ENCODE measurements at regions not wholly inside any gene's neighbourhood (a gene's known extent, or its start where the extent isn't known, plus 50 kb on each side); places are given as distances from the start of the nearest gene placed in this dataset.

DNA sequence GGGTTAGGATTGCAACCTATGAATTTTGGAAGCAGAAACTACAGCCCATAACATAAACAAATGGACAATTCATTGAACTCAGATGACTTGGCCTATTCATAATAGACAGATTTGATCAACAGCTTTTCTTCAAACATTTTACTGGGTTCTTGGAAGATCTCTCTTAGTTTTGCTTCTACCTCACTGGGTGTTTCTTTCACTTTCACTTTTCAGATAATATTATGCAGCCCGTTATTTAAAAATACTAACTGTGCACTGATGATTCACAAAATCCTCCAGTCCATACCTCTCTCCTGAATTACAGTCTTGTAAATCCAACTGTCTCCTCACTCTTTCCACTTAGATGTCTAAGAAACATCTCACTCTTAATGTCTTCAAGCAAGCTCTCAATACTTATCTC, 183.5 kb upstream of the IRX1 start:
- ChIA-PET SMC1A (ENCODE audit: uncharacterized antibody, unreplicated experiment) (no interaction called here), RAD21 (ENCODE audit: unreplicated experiment) (no interaction called here), POLR2A (no interaction called here), CTCF (no interaction called here)
- ATAC-seq, result no peak
- intact Hi-C loops (cut with micrococcal nuclease; ENCODE audit: unreplicated experiment) (no loop called here), in situ Hi-C loops (cut with MboI) (no loop called here)
- no peak overlapping the region for H3K9ac ChIP-seq (ENCODE audit: control insufficient read depth, insufficient read depth, low read length)
- no peaks in the 10 kb centered on the region; the same call in 2 of the 3 replicates for H3K9me3 ChIP-seq (replicated peaks; ENCODE audit: control insufficient read depth, insufficient read depth, low read length)
- H3K79me2 ChIP-seq (ENCODE audit: control insufficient read depth, insufficient read depth, low read length), result no peaks in the 10 kb centered on the region
- H4K20me1 ChIP-seq (ENCODE audit: control insufficient read depth, insufficient read depth), result no peaks in the 10 kb centered on the region
- no peak overlapping the region for H3K4me2 ChIP-seq (ENCODE audit: control insufficient read depth, insufficient read depth)
- no peak overlapping the region for H3K27ac ChIP-seq (ENCODE audit: control insufficient read depth, insufficient read depth)
- TF ChIP-seq GATAD2B (conservative IDR thresholded peaks at IDR 0.05; ENCODE audit: low read depth) (no peak), CHD2 (IDR thresholded peaks at IDR 0.05; ENCODE audit: borderline replicate concordance, low read depth, low read length) (no peak), SMAD5 (IDR thresholded peaks at IDR 0.05; ENCODE audit: low read depth) (no peak), STAT1 (conservative IDR thresholded peaks at IDR 0.05) (no peak), BRCA1 (IDR thresholded peaks at IDR 0.05; ENCODE audit: low read depth, low read length) (no peak), PAX8 (IDR thresholded peaks at IDR 0.05) (no peak)
- H2AFZ ChIP-seq (ENCODE audit: control insufficient read depth, low read depth, low read length), result no peak overlapping the region
- no peaks in the 10 kb centered on the region for H3K4me1 ChIP-seq (ENCODE audit: control insufficient read depth, insufficient read depth, low read length)
- FAIRE-seq, result no peak
- H3K27me3 ChIP-seq (replicated peaks in 1 of 2; ENCODE audit: control insufficient read depth in 2 of 2, insufficient read depth in 2 of 2, low read length in 1 of 2), result no peaks in the 10 kb centered on the region
- H3K36me3 ChIP-seq (ENCODE audit: control insufficient read depth in 2 of 2, insufficient read depth in 2 of 2, low read length in 1 of 2), result no peaks in the 10 kb centered on the region
- 45% methylated on average over 1 of the region's 1 CpG for WGBS (ENCODE audit: insufficient coverage, insufficient replicate concordance, low lambda C conversion rate, missing lambda C conversion rate)
- DNase-seq (ENCODE audit: low read depth, low spot score), result no peak
- H3K4me3 ChIP-seq, result no peak overlapping the region
- no TSS peak for BruUV-seq (replicated peaks)

DNA sequence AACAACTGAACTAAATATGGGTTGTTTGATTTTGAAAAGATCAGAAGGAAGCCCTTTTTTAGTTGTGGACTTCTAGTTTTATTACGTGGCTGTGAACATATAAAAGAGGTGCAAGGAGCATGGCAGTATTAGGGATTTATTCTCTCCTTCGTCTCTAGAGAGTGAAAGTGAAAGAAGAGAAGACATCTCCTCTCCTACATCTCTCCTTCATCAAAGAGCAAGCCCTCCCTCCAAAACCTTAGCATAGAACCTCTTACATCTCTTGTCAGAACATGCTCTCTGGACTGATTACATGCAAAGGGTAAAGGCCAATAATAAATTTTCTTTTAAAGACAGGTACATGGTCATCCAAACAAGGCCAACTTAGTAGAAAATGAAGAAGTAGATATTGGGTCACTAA, 184.3 kb upstream of the IRX1 start:
- 0% methylated on average over 2 of the region's 2 CpGs for WGBS (ENCODE audit: insufficient coverage, insufficient replicate concordance, low lambda C conversion rate, missing lambda C conversion rate)
- no peaks in the 10 kb centered on the region; the same call in 2 of the 3 replicates for H3K9me3 ChIP-seq (replicated peaks; ENCODE audit: control insufficient read depth, insufficient read depth, low read length)
- no peak overlapping the region for H3K4me2 ChIP-seq (ENCODE audit: control insufficient read depth, insufficient read depth)
- no peak overlapping the region for H3K9ac ChIP-seq (ENCODE audit: control insufficient read depth, insufficient read depth, low read length)
- TF ChIP-seq, protein P1, sequence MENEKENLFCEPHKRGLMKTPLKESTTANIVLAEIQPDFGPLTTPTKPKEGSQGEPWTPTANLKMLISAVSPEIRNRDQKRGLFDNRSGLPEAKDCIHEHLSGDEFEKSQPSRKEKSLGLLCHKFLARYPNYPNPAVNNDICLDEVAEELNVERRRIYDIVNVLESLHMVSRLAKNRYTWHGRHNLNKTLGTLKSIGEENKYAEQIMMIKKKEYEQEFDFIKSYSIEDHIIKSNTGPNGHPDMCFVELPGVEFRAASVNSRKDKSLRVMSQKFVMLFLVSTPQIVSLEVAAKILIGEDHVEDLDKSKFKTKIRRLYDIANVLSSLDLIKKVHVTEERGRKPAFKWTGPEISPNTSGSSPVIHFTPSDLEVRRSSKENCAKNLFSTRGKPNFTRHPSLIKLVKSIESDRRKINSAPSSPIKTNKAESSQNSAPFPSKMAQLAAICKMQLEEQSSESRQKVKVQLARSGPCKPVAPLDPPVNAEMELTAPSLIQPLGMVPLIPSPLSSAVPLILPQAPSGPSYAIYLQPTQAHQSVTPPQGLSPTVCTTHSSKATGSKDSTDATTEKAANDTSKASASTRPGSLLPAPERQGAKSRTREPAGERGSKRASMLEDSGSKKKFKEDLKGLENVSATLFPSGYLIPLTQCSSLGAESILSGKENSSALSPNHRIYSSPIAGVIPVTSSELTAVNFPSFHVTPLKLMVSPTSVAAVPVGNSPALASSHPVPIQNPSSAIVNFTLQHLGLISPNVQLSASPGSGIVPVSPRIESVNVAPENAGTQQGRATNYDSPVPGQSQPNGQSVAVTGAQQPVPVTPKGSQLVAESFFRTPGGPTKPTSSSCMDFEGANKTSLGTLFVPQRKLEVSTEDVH (IDR thresholded peaks at IDR 0.05; ENCODE audit: low read depth, partially characterized antibody), result no peak
- no peak for TF ChIP-seq SMAD1 (IDR thresholded peaks at IDR 0.05; ENCODE audit: low read depth, partially characterized antibody)
- TF ChIP-seq, protein P2, sequence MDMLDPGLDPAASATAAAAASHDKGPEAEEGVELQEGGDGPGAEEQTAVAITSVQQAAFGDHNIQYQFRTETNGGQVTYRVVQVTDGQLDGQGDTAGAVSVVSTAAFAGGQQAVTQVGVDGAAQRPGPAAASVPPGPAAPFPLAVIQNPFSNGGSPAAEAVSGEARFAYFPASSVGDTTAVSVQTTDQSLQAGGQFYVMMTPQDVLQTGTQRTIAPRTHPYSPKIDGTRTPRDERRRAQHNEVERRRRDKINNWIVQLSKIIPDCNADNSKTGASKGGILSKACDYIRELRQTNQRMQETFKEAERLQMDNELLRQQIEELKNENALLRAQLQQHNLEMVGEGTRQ (IDR thresholded peaks at IDR 0.05; ENCODE audit: borderline replicate concordance, low read depth, low read length), result no peak
- TF ChIP-seq ZNF384 (IDR thresholded peaks at IDR 0.05; ENCODE audit: borderline replicate concordance, low read depth, low read length), result no peak
- TF ChIP-seq HDAC6 (IDR thresholded peaks at IDR 0.05; ENCODE audit: unreplicated experiment), result no peak
- no peak for TF ChIP-seq KAT2A (conservative IDR thresholded peaks at IDR 0.05; ENCODE audit: control insufficient read depth, low read depth, low read length)
- no peak for TF ChIP-seq ZNF217 (IDR thresholded peaks at IDR 0.05)
- no peak for TF ChIP-seq RAD51 (IDR thresholded peaks at IDR 0.05)
- no peak for TF ChIP-seq EZH2 (IDR thresholded peaks at IDR 0.05; ENCODE audit: borderline replicate concordance, control insufficient read depth, low read depth, low read length)
- in situ Hi-C loops (cut with MboI) (no loop called here), intact Hi-C loops (cut with micrococcal nuclease; ENCODE audit: unreplicated experiment) (no loop called here)
- ATAC-seq, result no peak
- H3K79me2 ChIP-seq (ENCODE audit: control insufficient read depth, insufficient read depth, low read length), result no peaks in the 10 kb centered on the region
- H3K4me3 ChIP-seq, result no peak overlapping the region
- DNase-seq (ENCODE audit: low read depth, low spot score), result no peak
- no peaks in the 10 kb centered on the region for H3K27me3 ChIP-seq (replicated peaks in 1 of 2; ENCODE audit: control insufficient read depth in 2 of 2, insufficient read depth in 2 of 2, low read length in 1 of 2)
- no peaks in the 10 kb centered on the region for H3K4me1 ChIP-seq (ENCODE audit: control insufficient read depth, insufficient read depth, low read length)
- H3K27ac ChIP-seq (ENCODE audit: control insufficient read depth, insufficient read depth), result no peak overlapping the region
- no peaks in the 10 kb centered on the region for H4K20me1 ChIP-seq (ENCODE audit: control insufficient read depth, insufficient read depth)
- H2AFZ ChIP-seq (ENCODE audit: control insufficient read depth, low read depth, low read length), result no peak overlapping the region
- no peak for FAIRE-seq
- BruUV-seq (replicated peaks), result no TSS peak
- ChIA-PET CTCF (no interaction called here), RAD21 (ENCODE audit: unreplicated experiment) (no interaction called here), POLR2A (no interaction called here), SMC1A (ENCODE audit: uncharacterized antibody, unreplicated experiment) (no interaction called here)
- H3K36me3 ChIP-seq (ENCODE audit: control insufficient read depth in 2 of 2, insufficient read depth in 2 of 2, low read length in 1 of 2), result no peaks in the 10 kb centered on the region
